HG03469 (cell line): ENCODE measurements at regions not wholly inside any gene's neighbourhood (a gene's known extent, or its start where the extent isn't known, plus 50 kb on each side); places are given as distances from the start of the nearest gene placed in this dataset.

Source experiments
- ATAC-seq: cut with Tn5 transposase; IDR thresholded peaks from one replicate; pipeline ENCODE4 v1.9.1; 2021; ENCODE audit warnings: mild to moderate bottlenecking, moderate library complexity, moderate number of reproducible peaks; ENCODE audit not compliant: unreplicated experiment

DNA sequence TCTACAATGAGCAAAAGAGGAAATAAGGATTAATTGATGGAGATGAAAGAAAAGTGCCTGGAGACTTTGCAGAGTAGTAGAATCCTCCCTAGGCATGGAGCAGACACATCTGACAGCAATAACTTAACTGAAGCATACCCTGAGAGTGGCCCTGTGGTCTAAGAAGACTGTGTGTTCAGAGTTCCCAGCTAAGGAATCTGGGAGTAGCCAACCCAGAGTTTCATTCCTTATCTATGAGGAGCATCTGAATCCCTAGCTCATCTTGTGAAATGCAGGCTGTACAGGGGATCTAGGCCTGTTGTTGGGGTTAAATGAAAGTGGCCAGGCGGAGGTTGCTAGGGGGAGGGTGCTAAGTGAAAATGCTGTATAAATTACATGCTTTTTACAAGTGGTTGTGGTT, 233.1 kb upstream of the FBXL7 start:
- no peak for ATAC-seq

DNA sequence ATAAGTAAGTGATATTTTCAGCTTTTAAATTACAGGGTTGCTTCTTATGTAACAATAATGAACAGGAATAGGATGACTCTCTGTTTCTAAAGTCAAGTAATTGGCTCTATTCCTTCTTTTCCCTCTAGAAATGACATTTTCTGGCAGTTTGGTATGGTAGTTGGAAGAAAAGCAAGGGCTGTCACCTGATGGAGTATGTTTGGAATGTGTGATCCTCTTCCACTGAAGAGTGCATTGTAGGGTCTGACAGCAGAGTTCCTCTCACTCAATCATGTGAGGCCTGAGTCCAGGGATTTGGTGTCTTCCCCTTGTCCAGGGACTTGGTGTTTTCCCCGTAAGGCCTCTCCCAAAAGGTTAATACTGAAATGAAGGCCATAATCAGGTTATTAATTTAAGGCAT, 233.8 kb upstream of the FBXL7 start:
- ATAC-seq: no peak

DNA sequence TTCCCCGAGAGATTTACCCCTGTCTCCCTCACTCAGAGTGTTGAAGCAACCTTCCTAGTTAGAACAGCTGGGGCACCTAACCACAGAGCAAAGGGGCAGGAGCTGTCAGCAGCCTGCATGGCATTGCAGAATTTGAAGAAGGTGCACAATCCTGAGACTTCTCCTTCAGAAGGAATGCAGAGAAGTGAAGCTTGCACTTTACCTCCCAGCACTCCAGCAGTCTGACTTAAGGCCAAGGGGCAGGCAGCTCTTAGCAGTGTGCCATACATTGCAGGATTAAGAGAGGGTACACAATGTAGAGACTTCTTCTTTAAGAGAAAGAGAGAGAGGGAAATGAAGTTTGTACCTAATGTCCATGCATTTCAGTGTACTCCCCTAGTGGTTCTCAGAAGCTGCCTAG, 236.0 kb upstream of the FBXL7 start:
- ATAC-seq: no peak

DNA sequence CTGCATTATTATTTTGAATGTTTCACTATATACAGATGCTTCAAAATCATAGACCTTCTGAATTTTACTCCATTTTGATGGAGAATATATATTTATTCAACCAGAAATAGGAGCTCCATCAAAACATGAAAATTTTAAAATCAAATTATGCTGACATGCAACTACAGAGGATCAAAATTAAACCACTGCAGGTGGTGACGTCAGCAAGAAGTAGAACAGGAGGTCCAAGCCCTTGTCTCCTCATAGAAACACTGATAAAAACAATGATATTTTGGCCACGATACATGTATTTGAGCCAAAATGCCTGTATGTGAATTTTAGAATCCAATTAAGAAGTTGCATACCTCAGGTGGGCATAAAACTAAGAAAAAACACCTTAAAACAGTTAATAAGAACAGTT, 236.6 kb upstream of the FBXL7 start:
- no peak for ATAC-seq

DNA sequence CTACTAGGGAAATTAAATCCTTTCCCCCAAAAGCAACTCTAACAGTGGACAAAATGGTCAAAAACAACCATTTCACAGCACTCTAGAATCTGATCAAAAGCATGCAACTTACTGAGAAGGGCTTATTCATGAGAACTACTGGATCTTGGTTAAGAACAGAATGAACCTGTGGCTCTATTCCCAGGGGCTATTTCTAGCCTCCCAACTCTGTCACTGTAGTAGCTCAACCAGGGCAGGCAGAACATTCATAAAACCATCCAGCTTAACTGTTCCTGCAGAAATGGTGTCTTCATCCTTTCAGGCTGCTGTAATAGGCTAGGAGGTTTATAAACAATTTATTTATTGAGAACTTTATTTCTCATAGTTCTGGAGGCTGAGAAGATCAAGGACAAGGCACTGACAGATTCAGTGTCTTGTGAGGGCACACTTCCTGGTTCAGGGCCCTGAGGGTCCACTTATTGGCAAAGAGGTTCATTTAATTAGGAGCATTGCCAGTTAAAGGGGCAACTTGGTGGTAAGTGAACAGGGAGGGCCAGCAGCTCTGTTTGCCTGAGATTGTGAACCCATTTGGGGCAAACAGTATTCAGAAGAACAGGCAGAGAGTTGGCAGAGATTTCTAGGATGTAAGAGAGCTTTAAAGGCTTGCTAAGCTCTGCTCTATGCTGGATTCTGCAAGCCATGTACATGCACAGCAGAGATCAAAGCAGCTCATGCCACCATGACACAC, 238.5 kb upstream of the FBXL7 start:
- no peak for ATAC-seq

DNA sequence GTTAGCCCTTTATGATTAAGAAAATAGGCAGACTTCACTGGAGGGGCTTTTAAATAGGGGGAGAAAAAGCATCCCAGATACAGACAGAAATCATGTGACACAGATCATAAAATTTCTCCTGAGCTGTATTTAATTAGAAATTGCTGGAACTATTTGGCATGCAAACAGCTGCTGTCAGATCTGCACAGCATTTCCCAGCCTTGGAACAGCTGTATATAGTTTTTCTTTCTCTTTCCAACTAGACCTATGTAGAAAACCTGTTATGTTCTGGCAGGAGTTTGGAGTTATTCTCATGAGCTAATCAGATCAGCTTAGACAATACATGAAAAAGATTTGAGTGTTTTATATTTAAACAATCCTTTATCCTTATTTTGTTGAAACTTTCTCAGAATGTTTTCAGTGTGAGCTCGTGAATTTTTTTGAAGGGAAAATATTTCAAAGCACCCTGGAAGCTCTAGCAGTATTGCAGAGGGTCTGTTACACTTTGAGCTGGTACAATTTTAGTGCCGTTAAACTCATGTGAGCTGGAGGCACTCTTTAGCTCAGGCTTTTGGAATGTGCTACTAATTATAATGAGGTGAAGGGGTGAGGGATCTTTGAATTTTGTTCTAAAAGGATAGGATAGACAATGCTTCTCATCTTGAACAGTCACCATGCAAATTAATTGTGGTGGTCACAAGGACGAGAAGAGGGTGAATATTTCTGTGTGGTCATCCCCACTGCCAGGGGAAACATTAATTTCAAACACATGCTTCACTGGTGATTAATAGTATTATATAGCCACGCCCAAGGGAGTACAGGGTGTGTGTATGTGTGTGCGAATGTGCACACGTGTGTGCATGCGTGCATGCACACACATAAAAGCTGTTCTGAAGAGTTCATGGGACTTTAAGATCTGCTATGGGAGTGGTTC, 239.4 kb upstream of the FBXL7 start:
- ATAC-seq: no peak

DNA sequence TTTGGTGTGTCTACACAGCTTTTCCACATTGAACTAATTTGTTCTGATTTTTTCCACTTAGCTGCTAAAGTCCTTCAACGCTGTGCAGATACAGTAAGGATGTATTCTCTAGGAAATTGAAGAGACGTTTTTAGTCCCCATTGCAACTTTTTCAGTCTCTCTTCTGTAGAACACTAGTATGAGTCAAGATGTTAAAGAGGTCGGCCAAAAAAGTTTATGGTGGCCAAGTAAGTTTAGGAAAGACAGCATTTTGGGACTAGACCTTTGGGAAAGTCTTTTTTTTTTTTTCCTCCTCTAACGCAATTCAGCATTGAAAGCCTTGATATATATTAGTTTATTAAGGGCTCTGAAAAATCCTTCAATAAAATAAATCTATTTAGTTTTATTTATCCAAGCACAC, 243.5 kb upstream of the FBXL7 start:
- no peak for ATAC-seq

DNA sequence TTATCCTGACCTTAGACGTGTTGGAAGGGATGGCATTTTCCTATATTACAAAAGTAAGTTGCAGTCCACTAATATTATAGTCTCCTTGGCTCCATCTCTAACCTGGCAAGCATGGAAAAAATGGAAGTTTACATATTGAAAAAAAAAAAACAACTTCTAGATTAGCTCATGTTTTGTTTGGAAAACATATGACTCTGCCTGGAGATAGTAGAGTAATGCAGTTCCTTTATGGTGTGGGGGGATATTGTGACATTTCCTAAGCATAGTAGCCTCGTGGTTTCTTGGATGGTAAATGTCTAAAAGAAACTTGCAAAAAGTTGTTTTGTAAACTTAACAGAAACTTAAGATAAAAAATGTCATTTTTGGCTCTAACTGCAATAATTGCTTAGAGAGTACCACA, 244.4 kb upstream of the FBXL7 start:
- no peak for ATAC-seq

DNA sequence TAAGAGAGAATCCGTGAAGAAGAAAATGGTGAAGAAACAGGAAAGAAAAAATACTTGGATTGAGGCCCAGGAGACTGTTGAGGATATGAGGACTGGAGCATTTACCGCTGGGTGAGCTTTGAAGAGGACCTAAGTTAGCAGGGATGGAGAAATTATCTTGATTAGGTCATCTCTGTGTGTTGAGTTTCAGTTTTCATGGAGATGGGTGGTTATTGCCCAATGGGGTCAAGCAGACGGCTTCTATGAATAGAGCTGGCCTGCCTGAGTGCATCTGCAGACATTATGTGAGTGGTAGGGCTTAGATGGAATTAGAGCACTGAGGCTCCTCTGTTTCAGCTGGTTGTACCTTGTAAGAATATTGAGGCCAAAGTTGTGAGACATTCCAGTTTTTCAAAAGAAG, 245.4 kb upstream of the FBXL7 start:
- ATAC-seq: no peak

DNA sequence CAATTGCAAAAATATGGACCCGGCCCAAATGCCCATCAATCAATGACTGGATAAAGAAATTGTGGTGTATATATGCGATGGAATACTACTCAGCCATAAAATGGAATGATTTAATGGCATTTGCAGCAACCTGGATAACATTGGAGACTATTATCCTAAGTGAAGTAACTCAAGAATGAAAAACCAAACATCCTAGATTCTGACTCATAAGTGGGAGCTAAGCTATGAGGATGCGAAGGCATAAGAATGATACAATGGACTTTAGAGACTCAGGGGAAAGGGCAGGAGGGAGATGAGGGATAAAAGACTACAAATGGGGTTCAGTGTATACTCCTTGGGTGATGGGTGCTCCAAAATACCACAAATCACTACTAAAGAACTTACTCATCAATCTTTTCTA, 247.6 kb upstream of the FBXL7 start:
- ATAC-seq: no peak

DNA sequence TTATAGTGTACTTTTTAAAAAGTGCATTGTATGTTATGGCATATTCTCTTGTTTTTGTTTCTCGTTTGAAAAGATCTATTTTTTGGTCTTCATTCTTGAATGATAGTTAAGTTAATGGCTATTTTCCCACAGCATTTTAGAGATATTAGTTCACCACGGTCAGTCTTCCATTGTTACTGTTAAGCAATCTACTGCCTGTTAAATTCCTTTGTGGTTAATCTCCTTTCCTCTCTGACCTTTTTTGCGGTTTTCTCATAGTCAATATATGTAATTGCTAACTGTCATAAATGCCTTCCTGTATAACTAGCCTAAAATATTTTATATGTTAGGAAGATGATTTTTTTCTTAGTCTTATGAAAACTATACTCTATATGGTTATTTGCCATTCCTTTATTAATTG, 250.8 kb upstream of the FBXL7 start:
- no peak for ATAC-seq

DNA sequence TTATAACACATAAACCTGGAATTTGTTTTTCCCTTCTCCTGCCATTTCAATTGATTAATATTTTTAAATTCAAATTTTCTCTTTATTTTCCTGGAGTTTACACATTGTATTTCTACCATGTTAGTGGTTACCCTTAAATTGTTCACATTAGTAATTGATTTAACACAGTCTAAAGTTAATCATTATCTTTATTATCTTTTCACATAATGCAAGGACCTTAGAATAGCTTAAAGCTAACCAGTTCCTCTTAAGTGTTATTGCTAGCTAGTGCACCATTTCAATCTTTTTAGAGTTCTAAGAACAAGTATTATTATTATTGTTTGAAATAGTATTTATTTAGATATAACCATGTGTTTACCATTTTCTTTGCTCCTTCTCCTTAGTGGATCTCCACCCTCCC, 251.2 kb upstream of the FBXL7 start:
- ATAC-seq: no peak

DNA sequence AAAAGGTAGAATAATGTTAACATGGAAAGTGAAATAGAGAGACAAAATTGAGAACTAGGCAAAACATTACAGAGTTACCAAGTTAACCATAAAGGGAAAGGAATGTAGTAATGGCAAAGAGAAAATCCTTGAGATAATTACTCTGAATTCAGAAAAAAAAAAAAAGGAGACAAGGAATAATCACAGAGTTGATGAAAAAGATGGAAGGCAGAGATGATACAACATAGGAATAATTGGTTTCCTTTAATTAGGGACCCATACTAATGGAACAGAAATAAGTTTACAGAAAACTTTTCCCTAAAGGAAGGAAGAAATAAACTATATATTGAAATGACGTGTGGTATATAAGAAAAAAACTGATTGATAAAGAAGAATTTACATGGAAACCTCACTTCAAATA, 254.1 kb upstream of the FBXL7 start:
- ATAC-seq: no peak

DNA sequence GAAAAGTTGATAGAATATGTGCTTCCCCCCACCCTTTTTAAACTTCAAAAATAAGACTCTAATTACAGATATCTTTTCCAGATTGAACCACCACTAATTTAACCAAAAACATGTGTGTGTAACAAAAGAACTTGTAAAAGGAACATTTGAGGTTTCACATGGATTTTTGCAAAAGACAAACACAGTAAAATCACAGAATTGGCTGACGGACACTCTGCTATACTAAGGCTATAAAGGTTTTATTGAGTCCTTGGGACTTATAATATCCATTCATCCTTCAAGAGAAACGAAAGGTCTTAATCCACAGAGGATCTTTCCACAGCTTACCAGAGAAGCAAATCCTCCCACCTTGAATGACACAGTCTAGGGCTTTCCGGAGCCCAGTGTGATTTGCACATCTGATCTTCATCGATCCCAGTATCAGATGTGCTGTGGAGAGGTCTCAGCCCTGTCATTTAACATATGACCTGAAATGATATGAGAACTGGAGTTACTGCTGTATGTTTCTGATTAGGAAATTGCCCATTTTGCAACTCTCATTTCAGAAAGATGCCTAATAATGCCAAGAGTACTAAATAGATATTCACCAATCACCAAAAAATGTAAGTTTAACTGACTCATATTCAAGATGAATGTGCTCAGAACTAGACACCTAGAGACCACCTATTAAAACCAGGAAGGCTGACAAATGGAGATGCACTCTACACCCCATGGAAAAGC, 256.5 kb upstream of the FBXL7 start:
- no peak for ATAC-seq

DNA sequence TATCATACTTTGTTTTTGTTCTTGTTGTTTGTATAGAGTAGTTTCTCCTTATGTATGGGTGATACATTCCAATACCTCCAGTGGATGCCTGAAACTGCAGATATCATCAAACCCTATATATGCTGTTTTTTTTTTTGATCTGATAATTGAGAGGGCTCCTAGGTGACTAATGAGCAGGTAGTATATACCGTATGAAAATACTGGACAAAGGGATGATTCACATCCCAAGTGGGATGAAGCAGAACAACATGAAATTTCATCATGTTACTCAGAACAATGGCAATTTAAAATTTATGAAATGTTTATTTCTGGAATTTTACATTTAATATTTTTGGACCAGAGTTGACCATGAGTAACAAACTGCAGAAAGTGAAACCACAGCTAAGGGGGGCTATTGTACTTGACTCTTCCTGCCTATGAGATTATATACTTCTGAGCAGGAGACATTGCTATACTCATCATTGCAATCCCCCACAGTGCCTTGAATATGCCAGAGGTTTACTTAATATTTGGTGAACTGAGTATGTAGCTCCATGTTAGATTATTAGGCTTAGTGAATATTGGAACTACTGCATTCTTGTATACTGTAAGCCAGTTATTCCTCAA, 258.7 kb upstream of the FBXL7 start:
- ATAC-seq: no peak

DNA sequence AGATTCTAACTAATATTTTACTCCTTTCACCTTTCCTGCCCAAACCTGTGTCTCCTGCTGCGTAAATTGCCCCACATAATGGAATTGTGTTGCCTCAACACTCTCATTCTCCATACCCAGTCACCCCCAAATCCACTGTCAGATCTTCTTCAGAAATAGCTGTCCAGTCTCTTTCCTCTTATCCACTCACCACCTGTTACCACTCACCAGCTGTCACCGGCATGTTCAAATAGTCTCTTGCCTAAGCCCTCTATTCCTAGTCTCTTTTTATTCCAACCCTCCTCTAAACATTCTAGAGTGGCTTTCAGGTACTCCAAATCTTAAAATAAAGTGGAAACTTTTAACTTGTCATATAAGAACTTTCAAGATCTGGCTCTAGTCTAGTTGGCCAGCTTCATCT, 262.0 kb upstream of the FBXL7 start:
- no peak for ATAC-seq

DNA sequence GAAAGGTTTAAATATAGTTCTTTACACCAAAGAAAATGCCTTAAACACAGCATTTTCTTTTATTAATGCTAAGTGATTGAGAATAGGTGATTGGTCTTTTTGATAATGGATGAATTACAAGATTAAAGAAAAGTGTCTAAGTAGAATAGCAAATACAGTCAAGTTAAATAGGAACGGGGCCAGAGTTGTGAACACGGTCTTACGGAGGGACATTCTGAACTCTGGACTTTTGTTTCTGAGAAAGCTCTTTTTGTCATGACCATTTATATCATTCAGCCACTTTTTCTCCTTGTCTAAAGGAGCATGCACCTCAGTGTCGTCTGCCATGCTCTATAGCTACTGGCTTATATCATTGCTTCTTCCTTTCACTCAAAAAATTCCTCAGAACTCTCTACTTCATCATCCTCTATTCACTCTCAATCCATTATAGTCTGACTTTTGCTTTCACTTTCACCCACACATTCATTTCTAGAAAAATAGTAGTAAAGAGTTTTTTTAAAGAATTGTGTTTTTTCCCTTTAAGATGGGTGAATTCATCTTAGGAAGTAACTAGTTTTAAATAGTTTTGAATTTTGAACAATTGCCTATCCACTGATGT, 263.0 kb upstream of the FBXL7 start:
- ATAC-seq: no peak

DNA sequence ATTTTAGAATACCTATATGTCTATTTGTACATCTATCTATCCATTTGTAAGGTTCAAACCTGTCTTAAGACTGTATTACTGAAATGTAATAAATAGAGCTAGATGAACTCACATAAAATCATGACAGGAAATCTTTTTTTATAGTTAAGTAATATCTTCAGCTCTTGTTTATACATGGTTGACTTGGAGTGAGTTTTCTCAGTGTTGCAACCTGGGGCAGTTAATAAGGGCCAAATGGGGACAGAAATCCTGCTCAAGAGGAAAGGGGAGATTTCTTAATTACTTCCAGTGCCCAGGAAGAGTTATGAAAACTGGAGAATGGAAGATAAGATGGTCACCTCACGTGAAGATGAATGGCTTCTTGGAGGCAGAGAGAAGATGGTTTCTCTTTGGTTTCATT, 265.1 kb upstream of the FBXL7 start:
- no peak for ATAC-seq

DNA sequence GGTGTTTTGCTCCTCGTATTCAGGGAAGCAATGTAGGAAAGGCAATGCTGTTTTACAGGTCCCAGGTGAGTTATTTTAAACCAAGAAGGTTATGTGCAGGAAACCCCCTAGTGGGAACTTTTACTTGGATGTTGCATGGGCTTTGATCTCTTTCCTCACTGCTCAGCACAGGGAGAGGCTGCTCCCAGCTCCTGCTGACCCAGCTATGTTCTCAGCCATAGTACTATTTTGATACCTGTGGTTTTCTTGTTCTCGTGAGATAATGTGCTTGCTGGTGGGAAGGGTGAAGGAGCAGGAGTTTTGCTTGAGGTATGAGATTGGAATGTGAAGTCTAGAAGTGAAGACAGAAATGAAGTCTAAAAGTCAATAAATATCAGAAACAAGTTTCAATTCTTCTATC, 265.6 kb upstream of the FBXL7 start:
- ATAC-seq: no peak

DNA sequence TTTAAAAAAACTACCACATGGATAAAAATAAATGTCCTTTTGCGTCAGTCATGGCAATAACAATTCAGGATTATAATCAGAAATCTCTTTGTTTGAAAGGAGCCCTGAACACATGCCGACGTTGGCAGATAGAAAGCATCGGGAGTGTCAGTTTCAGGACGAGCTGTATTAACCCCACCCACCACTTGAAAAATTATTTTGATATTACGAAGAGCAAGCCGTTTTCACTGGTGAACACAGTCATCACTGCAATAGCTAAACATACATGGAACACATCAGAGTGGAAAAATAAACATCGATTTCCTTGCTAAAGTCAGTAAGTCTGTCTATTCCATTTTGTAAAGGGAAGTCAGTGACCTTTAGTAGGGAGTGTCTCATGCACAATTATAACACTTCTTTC, 266.4 kb upstream of the FBXL7 start:
- ATAC-seq: no peak

DNA sequence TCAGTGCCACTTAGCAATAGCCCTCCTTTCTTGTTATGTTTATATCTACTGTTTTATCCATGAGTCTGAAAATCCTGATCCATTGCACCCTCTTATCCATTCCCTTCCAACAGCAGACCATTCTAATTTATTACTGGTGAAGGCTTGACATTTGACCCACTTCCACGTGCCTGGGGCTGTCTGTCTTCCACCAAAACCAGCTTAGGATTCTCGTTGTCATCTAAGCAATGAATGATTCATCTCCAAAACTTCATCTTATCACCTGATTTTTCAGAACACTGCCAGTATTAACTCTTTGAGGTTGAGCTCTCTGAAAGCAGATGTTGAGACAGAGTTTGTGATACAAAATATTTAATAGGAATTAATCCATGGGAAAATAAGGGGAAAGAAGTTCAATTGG, 277.8 kb upstream of the FBXL7 start:
- no peak for ATAC-seq
